SH-SY5Y (cell line): ENCODE measurements at regions not wholly inside any gene's neighbourhood (a gene's known extent, or its start where the extent isn't known, plus 50 kb on each side); places are given as distances from the start of the nearest gene placed in this dataset.

Source experiments
- GATA2 ChIP-seq: IDR thresholded peaks from 2 replicates; pipeline ENCODE4 v1.6.1; 2011; ENCODE audit warnings: mild to moderate bottlenecking, low read depth, low read length
- GATA3 ChIP-seq: IDR thresholded peaks from 2 replicates; pipeline ENCODE4 v1.6.1; 2011; ENCODE audit warnings: low read depth, mild to moderate bottlenecking, low read length, moderate library complexity

- TF ChIP-seq GATA2 (no peak), GATA3 (no peak)
Observed at GRCh38 chr9:73813546-73813945, 661.9 kb downstream of the ANXA1 start.
